Spleen (tissue), 11 donors: ENCODE measurements at regions not wholly inside any gene's neighbourhood (a gene's known extent, or its start where the extent isn't known, plus 50 kb on each side); places are given as distances from the start of the nearest gene placed in this dataset.

ENCODE experiments used
- DNase-seq: peaks from one replicate; pipeline ENCODE4 v3.0.0-alpha.2; 2020
- H3K27ac ChIP-seq, 8 donors: fragments of 200-600 bp; sonication (generic) in 7 of 8; 1 replicate in 4 of 8; 2 replicates in 4 of 8; pipeline versions ENCODE4 v1.5.0 to v1.8.0; 2016 to 2021; ENCODE audit warnings: inconsistent platforms in 4 of 8, mild to moderate bottlenecking in 4 of 8, moderate library complexity in 1 of 8
- H3K27me3 ChIP-seq, 7 donors: fragments of 200-600 bp; sonication (generic) in 6 of 7; replicated peaks in 1 of 7; 1 replicate in 4 of 7; 2 replicates in 3 of 7; pipeline versions ENCODE4 v1.5.0 to v1.8.0; 2016 to 2021; ENCODE audit warnings: inconsistent platforms in 3 of 7, mild to moderate bottlenecking in 1 of 7
- H3K36me3 ChIP-seq, 6 donors: fragments of 200-600 bp; sonication (generic) in 5 of 6; 1 replicate in 4 of 6; 2 replicates in 2 of 6; pipeline versions ENCODE4 v1.5.0 to v1.8.0; 2016 to 2021; ENCODE audit warnings: inconsistent platforms in 2 of 6
- H3K4me1 ChIP-seq, 6 donors: fragments of 200-600 bp; sonication (generic) in 5 of 6; 1 replicate in 3 of 6; 2 replicates in 3 of 6; pipeline versions ENCODE4 v1.5.0 to v1.8.0; 2016 to 2021; ENCODE audit warnings: inconsistent platforms in 3 of 6
- H3K4me3 ChIP-seq, 8 donors: fragments of 200-600 bp; sonication (generic) in 7 of 8; 1 replicate in 4 of 8; 2 replicates in 4 of 8; pipeline versions ENCODE4 v1.5.0 to v1.8.0; 2016 to 2021; ENCODE audit warnings: inconsistent platforms in 4 of 8, mild to moderate bottlenecking in 4 of 8, moderate library complexity in 2 of 8
- H3K9me3 ChIP-seq, 8 donors: fragments of 200-600 bp; sonication (generic) in 7 of 8; 1 replicate in 4 of 8; 2 replicates in 4 of 8; pipeline versions ENCODE4 v1.5.0 to v1.8.0; 2016 to 2021; ENCODE audit warnings: inconsistent platforms in 4 of 8
- POLR2A ChIP-seq, 3 donors: fragments of 450-650 bp; IDR thresholded peaks; one replicate each; pipeline ENCODE4 v1.5.1; 2017; ENCODE audit warnings: antibody characterized with exemption in 3 of 3, mild to moderate bottlenecking in 1 of 3
- POLR2AphosphoS5 ChIP-seq, 3 donors: sonication (generic); formaldehyde crosslinking; IDR thresholded peaks; one replicate each; pipeline ENCODE4 v1.5.1; 2017; ENCODE audit warnings: antibody characterized with exemption in 3 of 3
- WGBS, 5 donors: extraction: QIAGEN DNeasy Blood & Tissue Kit in 3 of 5; methylation state at CpG; one replicate each; pipeline versions ENCODE4 v1.1.5 to v1.1.7; 2013 to 2018; 5-methylcytosine and 5-hydroxymethylcytosine counted together
- intact Hi-C: fragments of 100-400 bp; cut with DNase I; formaldehyde crosslinking; loops from one replicate; pipeline ENCODE4 v1.15.0; 2023; ENCODE audit warnings: low total_unique reads
- TF ChIP-seq, protein P1 (sequence below), 11 experiments: fragments of 200-600 bp in 7 of 11; fragments of 450-650 bp in 4 of 11; sonication (generic) in 4 of 11; IDR thresholded peaks in 8 of 11; conservative IDR thresholded peaks in 3 of 11; 1 replicate in 7 of 11; 2 replicates in 4 of 11; pipeline versions ENCODE4 v1.4.0 to v1.8.0; 2016 to 2021; ENCODE audit warnings: antibody characterized with exemption in 11 of 11, inconsistent platforms in 4 of 11, mild to moderate bottlenecking in 1 of 11
- donor health status: healthy with polysubstance abuse.
- donor health status: DM: no; HTN: no; CAD: no; lungs with moderate emphysema.
- donor health status: DM: no; HTN: no; CAD: no.
- donor health status: Bipolar disorder and iron deficiency.
- donor health status: healthy.
- donor health status: DM: no; HTN: no; CAD: no.
- donor health status: DM: yes; HTN: yes; CAD: no.

DNA sequence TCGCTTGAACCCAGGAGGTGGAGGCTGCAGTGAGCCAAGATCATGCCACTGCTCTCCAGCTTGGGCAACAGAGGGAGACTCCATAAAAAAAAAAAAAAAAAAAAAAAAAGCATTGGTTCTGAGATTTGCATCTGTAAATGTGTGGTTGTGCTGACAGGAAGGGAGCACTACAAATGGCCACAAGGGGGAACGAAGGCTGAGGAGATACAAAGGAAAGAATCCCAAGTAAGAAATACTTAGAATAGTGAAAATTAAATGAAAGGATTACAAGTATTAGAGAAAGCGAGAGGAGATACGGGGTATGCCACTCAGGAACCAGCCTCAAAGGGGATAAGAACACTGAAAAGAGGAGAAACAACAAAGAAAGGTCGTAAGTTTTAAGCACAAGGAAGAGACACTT lies 284.9 kb downstream of the KLF12 start:
- H3K9me3 ChIP-seq: no peaks in the 10 kb centered on the region
- TF ChIP-seq POLR2AphosphoS5 (IDR thresholded peaks at IDR 0.05) (no peak), POLR2A (IDR thresholded peaks at IDR 0.05) (no peak)
- TF ChIP-seq, protein P1, sequence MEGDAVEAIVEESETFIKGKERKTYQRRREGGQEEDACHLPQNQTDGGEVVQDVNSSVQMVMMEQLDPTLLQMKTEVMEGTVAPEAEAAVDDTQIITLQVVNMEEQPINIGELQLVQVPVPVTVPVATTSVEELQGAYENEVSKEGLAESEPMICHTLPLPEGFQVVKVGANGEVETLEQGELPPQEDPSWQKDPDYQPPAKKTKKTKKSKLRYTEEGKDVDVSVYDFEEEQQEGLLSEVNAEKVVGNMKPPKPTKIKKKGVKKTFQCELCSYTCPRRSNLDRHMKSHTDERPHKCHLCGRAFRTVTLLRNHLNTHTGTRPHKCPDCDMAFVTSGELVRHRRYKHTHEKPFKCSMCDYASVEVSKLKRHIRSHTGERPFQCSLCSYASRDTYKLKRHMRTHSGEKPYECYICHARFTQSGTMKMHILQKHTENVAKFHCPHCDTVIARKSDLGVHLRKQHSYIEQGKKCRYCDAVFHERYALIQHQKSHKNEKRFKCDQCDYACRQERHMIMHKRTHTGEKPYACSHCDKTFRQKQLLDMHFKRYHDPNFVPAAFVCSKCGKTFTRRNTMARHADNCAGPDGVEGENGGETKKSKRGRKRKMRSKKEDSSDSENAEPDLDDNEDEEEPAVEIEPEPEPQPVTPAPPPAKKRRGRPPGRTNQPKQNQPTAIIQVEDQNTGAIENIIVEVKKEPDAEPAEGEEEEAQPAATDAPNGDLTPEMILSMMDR (IDR thresholded peaks at IDR 0.05 in 8 of 11, conservative IDR thresholded peaks at IDR 0.05 in 3 of 11): peak in 9 of 11 experiments; percentile 13 to 57 (median 39)
- peaks cover 0 to 18% (median 6%) of the 10 kb centered on the region in 6 donors for H3K36me3 ChIP-seq
- WGBS, 5 donors: 62 to 75% (median 72%) methylated on average over 5 of the region's 5 CpGs
- intact Hi-C loops: no loop called here
- no peak for DNase-seq
- H3K27me3 ChIP-seq: no peaks in the 10 kb centered on the region
- peaks cover 0 to 27% (median 0%) of the 10 kb centered on the region in 6 donors for H3K4me1 ChIP-seq
- H3K27ac ChIP-seq: no peak overlapping the region
- H3K4me3 ChIP-seq: no peak overlapping the region

DNA sequence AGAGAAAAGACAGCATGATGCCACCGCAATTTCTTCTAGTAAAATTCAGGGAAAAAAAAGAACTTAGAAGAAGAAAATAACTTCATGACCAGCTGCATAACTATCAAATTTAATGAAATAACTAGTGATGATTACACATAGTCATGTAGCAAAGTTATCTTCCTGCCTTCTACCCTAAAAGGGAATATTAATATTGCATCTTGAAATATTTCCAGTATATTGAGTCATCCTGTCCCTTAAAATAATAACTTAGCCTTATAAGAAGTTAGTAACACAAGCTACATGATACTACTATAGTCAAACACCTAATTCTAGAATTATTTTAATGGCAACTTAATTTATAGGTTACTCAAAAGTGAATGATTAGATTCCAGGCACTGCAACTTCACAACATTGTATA lies 289.2 kb downstream of the KLF12 start:
- 90 to 100% (median 97%) methylated on average over 1 of the region's 1 CpG for WGBS, 5 donors
- Histone ChIP-seq H3K36me3 (peaks cover 0 to 18% (median 6%) of the 10 kb centered on the region in 6 donors), H3K9me3 (no peaks in the 10 kb centered on the region), H3K27ac (no peak overlapping the region), H3K27me3 (no peaks in the 10 kb centered on the region), H3K4me1 (peaks cover 0 to 23% (median 0%) of the 10 kb centered on the region in 6 donors), H3K4me3 (no peak overlapping the region)
- TF ChIP-seq POLR2AphosphoS5 (IDR thresholded peaks at IDR 0.05) (no peak), POLR2A (IDR thresholded peaks at IDR 0.05) (no peak)
- TF ChIP-seq, protein P1 (IDR thresholded peaks at IDR 0.05 in 8 of 11, conservative IDR thresholded peaks at IDR 0.05 in 3 of 11): no peak
- intact Hi-C loops: no loop called here
- DNase-seq: no peak

DNA sequence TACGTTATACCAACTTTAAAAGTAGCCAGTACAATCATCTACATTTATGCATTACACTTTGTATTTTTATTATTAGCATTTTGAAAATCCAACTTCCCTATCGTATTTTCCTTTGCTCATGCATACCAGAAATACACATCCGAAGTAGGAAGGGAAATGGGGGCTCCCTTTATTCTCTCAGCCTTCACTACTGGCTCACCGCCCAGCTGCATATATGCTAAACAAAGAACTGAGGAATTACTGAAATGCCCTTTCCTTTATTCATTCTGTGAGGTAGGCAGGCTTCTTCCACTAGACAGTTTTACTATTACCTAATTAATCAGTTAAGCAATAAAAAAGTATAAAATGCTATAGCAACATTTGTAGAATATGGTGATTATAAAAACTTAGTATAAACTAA lies 291.6 kb downstream of the KLF12 start:
- peaks cover 0 to 3% (median 0%) of the 10 kb centered on the region in 6 donors for H3K4me1 ChIP-seq
- no peaks in the 10 kb centered on the region for H3K27me3 ChIP-seq
- intact Hi-C loops: no loop called here
- WGBS, 5 donors: 81 to 88% (median 85%) methylated on average over 4 of the region's 4 CpGs
- H3K36me3 ChIP-seq: peaks cover 0 to 18% (median 6%) of the 10 kb centered on the region in 6 donors
- no peak overlapping the region for H3K27ac ChIP-seq
- TF ChIP-seq, protein P1 (IDR thresholded peaks at IDR 0.05 in 8 of 11, conservative IDR thresholded peaks at IDR 0.05 in 3 of 11): no peak
- TF ChIP-seq POLR2AphosphoS5 (IDR thresholded peaks at IDR 0.05) (no peak), POLR2A (IDR thresholded peaks at IDR 0.05) (no peak)
- no peaks in the 10 kb centered on the region for H3K9me3 ChIP-seq
- no peak overlapping the region for H3K4me3 ChIP-seq
- DNase-seq: no peak

DNA sequence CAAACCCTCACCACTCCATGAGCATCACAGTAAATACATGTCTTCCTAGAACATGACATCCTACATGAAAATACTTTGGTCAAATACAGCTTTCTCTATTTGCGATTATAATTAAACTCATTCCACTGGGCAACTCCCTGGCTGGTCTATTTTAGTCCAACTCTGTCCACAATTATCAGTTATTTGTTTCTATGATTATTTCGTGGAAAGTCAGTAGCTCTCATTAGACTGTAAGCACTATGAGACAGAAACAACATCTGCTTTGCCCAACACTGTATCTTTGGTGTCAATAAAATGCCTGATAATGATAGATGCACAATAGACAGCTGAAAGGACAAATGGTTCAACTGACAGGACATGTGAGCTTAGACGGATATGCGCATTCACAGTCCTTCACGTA lies 292.0 kb downstream of the KLF12 start:
- Histone ChIP-seq H3K4me1 (peaks cover 0 to under 1% (median 0%) of the 10 kb centered on the region in 6 donors), H3K36me3 (peaks cover 0 to 18% (median 6%) of the 10 kb centered on the region in 6 donors), H3K4me3 (no peak overlapping the region), H3K27ac (no peak overlapping the region), H3K9me3 (no peaks in the 10 kb centered on the region), H3K27me3 (no peaks in the 10 kb centered on the region)
- 89 to 91% (median 90%) methylated on average over 5 of the region's 5 CpGs for WGBS, 5 donors
- TF ChIP-seq, protein P1 (IDR thresholded peaks at IDR 0.05 in 8 of 11, conservative IDR thresholded peaks at IDR 0.05 in 3 of 11): no peak
- TF ChIP-seq POLR2AphosphoS5 (IDR thresholded peaks at IDR 0.05) (no peak), POLR2A (IDR thresholded peaks at IDR 0.05) (no peak)
- intact Hi-C loops: no loop called here
- DNase-seq: no peak
